IMR-90 (cell line): ENCODE measurements at regions not wholly inside any gene's neighbourhood (a gene's known extent, or its start where the extent isn't known, plus 50 kb on each side); places are given as distances from the start of the nearest gene placed in this dataset.

Experiments
- ATAC-seq: fragments of 200-7000 bp; cut with Tn5 transposase; 2 replicates; pipeline ENCODE4 v1.9.1; 2020; ENCODE audit warnings: low read depth, mild to moderate bottlenecking, moderate library complexity
- BruUV-seq: library from RNA; stranded (reverse); fragments of 400-500 nt; replicated peaks from 2 replicates; lab custom pipeline; 2021; lab: Mats Ljungman, UMichigan
- CTCF ChIA-PET: fragments of 300-600 bp; formaldehyde crosslinking; extraction: SDS; loops from one replicate; lab custom pipeline; 2021; ENCODE audit warnings: antibody characterized with exemption; lab: Yijun Ruan, JAX
- POLR2A ChIA-PET: fragments of 300-600 bp; sonication (Branson Sonifier 250); formaldehyde crosslinking; loops from one replicate; lab custom pipeline; 2022; ENCODE audit warnings: antibody characterized with exemption; ENCODE audit not compliant: unreplicated experiment; lab: Charles Lee
- DNase-seq: peaks from one replicate; pipeline ENCODE4 v3.0.0; 2013
- H2AFZ ChIP-seq: replicated peaks from 2 replicates; pipeline ENCODE3; 2013; ENCODE audit warnings: low read length, mild to moderate bottlenecking; ENCODE audit not compliant: poor library complexity
- H2AK5ac ChIP-seq: 2 replicates; pipeline ENCODE4 v1.6.1; 2013; ENCODE audit warnings: low read depth, low read length, inconsistent platforms
- H2AK9ac ChIP-seq: replicated peaks from 2 replicates; pipeline ENCODE3; 2013; ENCODE audit warnings: mild to moderate bottlenecking, low read depth, low read length, moderate library complexity; ENCODE audit not compliant: poor library complexity
- H2BK120ac ChIP-seq: 2 replicates; pipeline ENCODE4 v1.6.1; 2013; ENCODE audit warnings: low read depth, low read length, inconsistent platforms
- H2BK15ac ChIP-seq: 3 replicates; pipeline ENCODE4 v1.6.1; 2013; ENCODE audit warnings: low read depth, low read length, inconsistent platforms
- H2BK20ac ChIP-seq: 2 replicates; pipeline ENCODE4 v1.6.1; 2013; ENCODE audit warnings: low read depth, mild to moderate bottlenecking, inconsistent platforms, low read length, moderate library complexity
- H2BK5ac ChIP-seq: 2 replicates; pipeline ENCODE4 v1.6.1; 2013; ENCODE audit warnings: mild to moderate bottlenecking, low read depth, low read length, inconsistent platforms; ENCODE audit not compliant: poor library complexity, severe bottlenecking
- H3K14ac ChIP-seq: replicated peaks from 2 replicates; pipeline ENCODE4 v1.6.1; 2013; ENCODE audit warnings: low read depth, low read length, inconsistent platforms
- H3K18ac ChIP-seq: 2 replicates; pipeline ENCODE4 v1.6.1; 2013; ENCODE audit warnings: low read depth, low read length, control low read depth
- H3K23ac ChIP-seq: 2 replicates; pipeline ENCODE4 v1.6.1; 2013; ENCODE audit warnings: low read depth, low read length, inconsistent platforms
- H3K27ac ChIP-seq: 2 replicates; pipeline ENCODE4 v1.5.1; 2013; ENCODE audit warnings: mild to moderate bottlenecking, control low read depth, low read length; ENCODE audit not compliant: insufficient read depth
- H3K27me3 ChIP-seq: 2 replicates; pipeline ENCODE4 v1.6.1; 2013; ENCODE audit warnings: low read length; ENCODE audit not compliant: control insufficient read depth, insufficient read depth
- H3K36me3 ChIP-seq: 2 replicates; pipeline ENCODE4 v1.6.1; 2013; ENCODE audit warnings: low read length, mixed read lengths; ENCODE audit not compliant: control insufficient read depth, insufficient read depth
- H3K4ac ChIP-seq: 2 replicates; pipeline ENCODE4 v1.6.1; 2013; ENCODE audit warnings: low read depth, low read length, inconsistent platforms
- H3K4me1 ChIP-seq: 2 replicates; pipeline ENCODE4 v1.6.1; 2013; ENCODE audit warnings: low read length, mixed read lengths; ENCODE audit not compliant: control insufficient read depth, insufficient read depth
- H3K4me2 ChIP-seq: 2 replicates; pipeline ENCODE4 v1.6.1; 2013; ENCODE audit warnings: low read depth, mild to moderate bottlenecking, control low read depth, low read length, moderate library complexity
- H3K4me3 ChIP-seq: 2 replicates; pipeline ENCODE4 v1.5.1; 2013; ENCODE audit warnings: low read depth, mild to moderate bottlenecking, control low read depth, low read length, moderate library complexity; ENCODE audit not compliant: insufficient read depth
- H3K56ac ChIP-seq: 2 replicates; pipeline ENCODE4 v1.6.1; 2013; ENCODE audit warnings: low read length, inconsistent platforms; ENCODE audit not compliant: insufficient read depth; ENCODE audit errors: extremely low read depth
- H3K79me1 ChIP-seq, 2 experiments: 2 replicates each; pipeline ENCODE4 v1.6.1; 2013; ENCODE audit warnings: low read length in 2 of 2, inconsistent platforms in 1 of 2, low read depth in 1 of 2
- H3K9ac ChIP-seq: 2 replicates; pipeline ENCODE4 v1.6.1; 2013; ENCODE audit warnings: low read depth, low read length, control low read depth
- H3K9me1 ChIP-seq: 2 replicates; pipeline ENCODE4 v1.6.1; 2013; ENCODE audit warnings: low read length, inconsistent platforms; ENCODE audit not compliant: insufficient read depth
- H3K9me3 ChIP-seq: 2 replicates; pipeline ENCODE4 v1.6.1; 2013; ENCODE audit warnings: low read length; ENCODE audit not compliant: control insufficient read depth, insufficient read depth
- H4K20me1 ChIP-seq: 2 replicates; pipeline ENCODE4 v1.6.1; 2013; ENCODE audit warnings: low read length, inconsistent platforms; ENCODE audit not compliant: insufficient read depth
- H4K5ac ChIP-seq: 2 replicates; pipeline ENCODE4 v1.6.1; 2013; ENCODE audit warnings: mild to moderate bottlenecking, low read depth, low read length, control low read depth
- H4K8ac ChIP-seq, 2 experiments: 2 replicates each; pipeline ENCODE4 v1.6.1; 2013; ENCODE audit warnings: low read depth in 2 of 2, low read length in 2 of 2, control low read depth in 1 of 2, inconsistent platforms in 1 of 2
- H4K91ac ChIP-seq: 2 replicates; pipeline ENCODE4 v1.6.1; 2013; ENCODE audit warnings: low read depth, low read length, inconsistent platforms; ENCODE audit not compliant: insufficient read depth
- BHLHE40 ChIP-seq: fragments of 150-350 bp; IDR thresholded peaks from 2 replicates; pipeline ENCODE4 v1.6.1; 2016; ENCODE audit warnings: mild to moderate bottlenecking, low read depth, low read length
- CEBPB ChIP-seq: IDR thresholded peaks from 2 replicates; pipeline ENCODE4 v1.6.1; 2012; ENCODE audit warnings: low read depth, low read length, improper control_type of control experiment
- CHD1 ChIP-seq: IDR thresholded peaks from 2 replicates; pipeline ENCODE4 v1.6.1; 2012; ENCODE audit warnings: low read depth, low read length, improper control_type of control experiment
- MAFK ChIP-seq: IDR thresholded peaks from 2 replicates; pipeline ENCODE4 v1.6.1; 2012; ENCODE audit warnings: low read depth, low read length, improper control_type of control experiment
- MAZ ChIP-seq: IDR thresholded peaks from 2 replicates; pipeline ENCODE4 v1.6.1; 2012; ENCODE audit warnings: low read depth, mild to moderate bottlenecking, low read length, improper control_type of control experiment, moderate library complexity, borderline replicate concordance
- MXI1 ChIP-seq: IDR thresholded peaks from 2 replicates; pipeline ENCODE4 v1.6.1; 2012; ENCODE audit warnings: low read depth, mild to moderate bottlenecking, low read length, moderate library complexity, borderline replicate concordance
- NFE2L2 ChIP-seq: fragments of 150-350 bp; IDR thresholded peaks from 2 replicates; pipeline ENCODE4 v1.6.1; 2016; ENCODE audit warnings: low read depth, mild to moderate bottlenecking, low read length
- POLR2A ChIP-seq: IDR thresholded peaks from 2 replicates; pipeline ENCODE4 v1.6.1; 2012; ENCODE audit warnings: mild to moderate bottlenecking, low read depth, low read length
- RAD21 ChIP-seq: IDR thresholded peaks from 2 replicates; pipeline ENCODE4 v1.6.1; 2012; ENCODE audit warnings: low read length, improper control_type of control experiment
- RCOR1 ChIP-seq: IDR thresholded peaks from 2 replicates; pipeline ENCODE4 v1.6.1; 2012; ENCODE audit warnings: mild to moderate bottlenecking, low read length, improper control_type of control experiment; ENCODE audit not compliant: insufficient replicate concordance
- RFX5 ChIP-seq: IDR thresholded peaks from 2 replicates; pipeline ENCODE4 v1.8.0; 2012; ENCODE audit warnings: low read depth, mild to moderate bottlenecking, low read length, moderate library complexity
- SMC3 ChIP-seq: fragments of 150-350 bp; IDR thresholded peaks from 2 replicates; pipeline ENCODE4 v1.6.1; 2016; ENCODE audit warnings: low read depth, mild to moderate bottlenecking, antibody characterized with exemption, low read length, moderate library complexity
- WGBS, 2 experiments: methylation state at CpG; one replicate each; pipeline versions ENCODE4 v1.1.5 to v1.1.7; 2013; ENCODE audit warnings: missing lambda C conversion rate in 2 of 2; ENCODE audit not compliant: insufficient read length in 1 of 2; ENCODE audit errors: extremely low coverage in 2 of 2; 5-methylcytosine and 5-hydroxymethylcytosine counted together
- dilution Hi-C: fragments of 300-500 bp; cut with HindIII; formaldehyde crosslinking; loops from one replicate; pipeline ENCODE4 v1.14.3; 2018; ENCODE audit warnings: low sequenced_read_pairs; ENCODE audit not compliant: unreplicated experiment
- in situ Hi-C: fragments of 300-500 bp; cut with MboI; formaldehyde crosslinking; loops from 3 replicates; pipeline ENCODE4 v1.14.3; 2019; ENCODE audit warnings: low sequenced_read_pairs, inconsistent platforms, mixed read lengths
- intact Hi-C: fragments of 100-400 bp; cut with micrococcal nuclease; formaldehyde crosslinking; loops from 2 replicates; pipeline ENCODE4 v1.10.0; 2022

DNA sequence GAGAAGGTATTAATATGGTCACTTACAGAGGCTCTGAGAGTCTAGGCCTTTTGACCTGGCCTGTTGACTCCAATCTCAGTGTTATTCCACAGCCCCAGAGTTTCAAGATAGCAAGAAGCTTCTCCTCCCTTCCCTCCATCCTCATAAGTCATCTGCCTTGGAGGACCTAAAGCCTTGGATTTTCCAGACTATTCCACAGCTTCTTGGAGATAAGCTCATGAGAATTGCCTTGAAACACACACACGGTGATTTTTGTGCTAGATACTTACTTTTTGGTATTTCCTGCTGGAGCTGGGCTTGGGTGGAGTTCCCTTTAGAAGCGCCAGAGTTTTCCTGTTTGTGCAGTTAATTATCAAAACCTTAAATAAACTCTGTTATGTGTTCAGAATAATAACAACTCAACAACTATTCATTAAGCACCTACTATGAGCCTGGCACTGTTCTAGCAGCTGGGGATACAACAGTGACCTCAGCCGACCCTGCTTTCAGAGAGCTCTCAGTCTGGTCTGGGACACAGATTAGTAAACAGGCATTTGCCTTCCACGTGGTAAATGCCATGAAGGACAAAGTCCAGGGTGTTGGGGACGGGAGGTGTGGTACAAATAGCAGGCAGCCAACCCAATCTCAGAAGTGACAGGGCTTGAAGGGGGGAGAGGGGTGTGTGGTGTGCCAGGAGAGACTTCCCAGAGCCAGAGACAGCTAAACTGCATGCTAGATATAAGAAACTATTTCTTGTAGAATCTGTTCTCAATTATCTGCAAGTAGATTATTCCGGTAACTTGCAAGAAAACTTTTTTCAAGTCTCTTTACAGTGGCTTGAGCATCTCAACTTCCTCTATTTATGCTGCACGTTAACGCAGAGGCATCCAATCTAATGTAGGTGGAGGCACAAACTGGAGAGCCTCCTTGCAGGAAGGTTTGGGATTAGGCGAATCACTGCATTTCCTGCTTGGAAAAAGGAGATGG is 55.9 kb upstream of the KLF9 start:
- intact Hi-C loops: loop anchor here (2.0 kb wide), 1 partner anchor 34 kb away; no protein-coding TSS in a partner anchor
- TF ChIP-seq SMC3: no peak
- TF ChIP-seq CHD1: no peak
- no peak for TF ChIP-seq RCOR1
- no peak for TF ChIP-seq MXI1
- no peak for TF ChIP-seq MAFK
- no peak for TF ChIP-seq NFE2L2
- TF ChIP-seq RFX5: no peak
- TF ChIP-seq MAZ: no peak
- no peak for TF ChIP-seq CEBPB
- no peak for TF ChIP-seq POLR2A
- no peak for TF ChIP-seq BHLHE40
- no peak for TF ChIP-seq RAD21
- POLR2A ChIA-PET: interaction anchor here (1.2 kb wide), 1 partner anchor 132 kb away, joined by 3 read pairs; no protein-coding TSS in a partner anchor
- Histone ChIP-seq H4K5ac (no peak overlapping the region), H4K8ac (no peak overlapping the region), H4K20me1 (no peaks in the 10 kb centered on the region), H3K23ac (no peak overlapping the region), H3K4me1 (peaks cover 5% of the 10 kb centered on the region), H2AK9ac (no peak overlapping the region), H2BK5ac (no peak overlapping the region), H4K91ac (peak overlapping the region; percentile 36; the same call in 1 of the 2 replicates), H3K79me1 (no peaks in the 10 kb centered on the region), H3K9me1 (peaks cover 13% of the 10 kb centered on the region), H3K9ac (no peak overlapping the region), H2AK5ac (peak overlapping the region; percentile 35), H2BK120ac (no peak overlapping the region), H3K27ac (no peak overlapping the region), H3K4me2 (no peak overlapping the region), H3K14ac (no peak overlapping the region), H2AFZ (no peak overlapping the region), H3K56ac (no peak overlapping the region), H3K18ac (peak overlapping the region; percentile 44; the same call in 1 of the 2 replicates), H3K36me3 (no peaks in the 10 kb centered on the region), H2BK20ac (no peak overlapping the region), H3K4ac (no peak overlapping the region), H3K27me3 (no peaks in the 10 kb centered on the region), H2BK15ac (no peak overlapping the region; the same call in 2 of the 3 replicates), H3K9me3 (no peaks in the 10 kb centered on the region), H3K4me3 (no peak overlapping the region)
- WGBS, 2 experiments: 60% methylated on average over 2 of the region's 9 CpGs; no CpG with 5 or more reads in 1 of the 2 experiments
- dilution Hi-C loops: no loop called here
- ATAC-seq (no peak), DNase-seq (no peak)
- in situ Hi-C loops: no loop called here
- BruUV-seq: no TSS peak
- CTCF ChIA-PET: interaction anchor here (0.5 kb wide), 1 partner anchor 17 kb away, joined by 4 read pairs; no protein-coding TSS in a partner anchor
